Erythroblast (primary cell): ENCODE measurements at regions not wholly inside any gene's neighbourhood (a gene's known extent, or its start where the extent isn't known, plus 50 kb on each side); places are given as distances from the start of the nearest gene placed in this dataset.

Experiments
- DNase-seq, 2 experiments: peaks; one replicate each; lab custom pipeline; 2025; lab: John Stamatoyannopoulos, UW
- GATA1 ChIP-seq: IDR thresholded peaks from 2 replicates; pipeline ENCODE4 v1.6.1; 2011; ENCODE audit warnings: low read depth, mild to moderate bottlenecking, control low read depth, low read length, moderate library complexity
- POLR2A ChIP-seq: IDR thresholded peaks from 2 replicates; pipeline ENCODE4 v1.6.1; 2011; ENCODE audit warnings: mild to moderate bottlenecking, low read length

- DNase-seq, result no peak
- TF ChIP-seq GATA1 (no peak), POLR2A (no peak)
Observed at GRCh38 chr20:54872440-54872839, 397.0 kb downstream of the DOK5 start.

- no peak for DNase-seq
- TF ChIP-seq GATA1, result no peak
- TF ChIP-seq POLR2A, result no peak
Observed at GRCh38 chr20:54869765-54870164, 394.4 kb downstream of the DOK5 start.

- DNase-seq, result no peak
- TF ChIP-seq POLR2A (no peak), GATA1 (no peak)
Observed at GRCh38 chr20:54865273-54865672, 389.9 kb downstream of the DOK5 start.

- TF ChIP-seq GATA1 (no peak), POLR2A (no peak)
- DNase-seq, result no peak
Observed at GRCh38 chr20:54860716-54861115, 385.3 kb downstream of the DOK5 start.

GRCh38 chr20:54856202-54856601 is 380.8 kb downstream of the DOK5 start:
- DNase-seq, result no peak
- TF ChIP-seq POLR2A (no peak), GATA1 (no peak)

GRCh38 chr20:54849741-54850140 is 374.3 kb downstream of the DOK5 start:
- TF ChIP-seq GATA1, result no peak
- no peak for TF ChIP-seq POLR2A
- DNase-seq, result no peak

GRCh38 chr20:54848984-54849538 is 373.7 kb downstream of the DOK5 start:
- no peak for DNase-seq
- TF ChIP-seq GATA1 (no peak), POLR2A (no peak)

GRCh38 chr20:54848262-54848661 is 372.9 kb downstream of the DOK5 start:
- DNase-seq, result no peak
- no peak for TF ChIP-seq POLR2A
- TF ChIP-seq GATA1, result no peak

GRCh38 chr20:54846948-54847347 is 371.6 kb downstream of the DOK5 start:
- no peak for DNase-seq
- TF ChIP-seq GATA1 (no peak), POLR2A (no peak)

GRCh38 chr20:54844346-54844745 is 369.0 kb downstream of the DOK5 start:
- no peak for TF ChIP-seq POLR2A
- TF ChIP-seq GATA1, result no peak
- no peak for DNase-seq

- DNase-seq, result no peak
- TF ChIP-seq GATA1 (no peak), POLR2A (no peak)
Observed at GRCh38 chr20:54843865-54844264, 368.5 kb downstream of the DOK5 start.

GRCh38 chr20:54843431-54843830 is 368.0 kb downstream of the DOK5 start:
- TF ChIP-seq GATA1 (no peak), POLR2A (no peak)

GRCh38 chr20:54839224-54839623 is 363.8 kb downstream of the DOK5 start:
- TF ChIP-seq GATA1 (no peak), POLR2A (no peak)
- no peak for DNase-seq

More at GRCh38 chr20:54843431-54843830, 368.0 kb downstream of the DOK5 start:
- no peak for DNase-seq

GRCh38 chr20:54837226-54837625 is 361.8 kb downstream of the DOK5 start:
- TF ChIP-seq GATA1, result no peak
- TF ChIP-seq POLR2A, result no peak
- no peak for DNase-seq

- DNase-seq, result no peak
- TF ChIP-seq POLR2A (no peak), GATA1 (no peak)
Observed at GRCh38 chr20:54822386-54822785, 347.0 kb downstream of the DOK5 start.

- DNase-seq, result no peak
- TF ChIP-seq POLR2A (no peak), GATA1 (no peak)
Observed at GRCh38 chr20:54820392-54820791, 345.0 kb downstream of the DOK5 start.
